HG02943 (cell line): ENCODE measurements at regions not wholly inside any gene's neighbourhood (a gene's known extent, or its start where the extent isn't known, plus 50 kb on each side); places are given as distances from the start of the nearest gene placed in this dataset.

ENCODE experiments used
- ATAC-seq: cut with Tn5 transposase; IDR thresholded peaks from one replicate; pipeline ENCODE4 v1.9.1; 2021; ENCODE audit warnings: mild to moderate bottlenecking, low read depth, moderate library complexity; ENCODE audit not compliant: unreplicated experiment

DNA sequence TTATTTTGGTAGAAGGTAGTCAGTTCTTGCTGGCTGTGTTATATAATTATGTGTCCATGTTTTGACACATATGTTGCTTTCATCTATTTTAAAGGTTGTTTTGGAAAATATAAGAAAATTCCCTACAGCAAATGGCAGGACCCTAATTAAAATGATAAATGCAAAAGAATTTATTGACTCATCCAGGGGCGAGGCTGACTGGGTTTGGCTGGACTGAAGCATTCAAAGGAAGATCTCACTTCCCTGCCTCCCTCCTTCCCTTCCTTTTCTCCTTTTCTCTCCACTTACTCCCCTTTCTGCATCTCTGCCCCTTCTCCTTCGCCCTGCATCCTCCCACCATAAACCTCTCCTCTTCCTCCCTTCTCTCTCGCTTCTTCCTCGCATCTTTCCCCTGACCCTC lies 129.6 kb downstream of the SNAPC1 start:
- ATAC-seq = no peak

GRCh38 chr14:61893371-61893940 lies 131.2 kb downstream of the SNAPC1 start:
- ATAC-seq = no peak

DNA sequence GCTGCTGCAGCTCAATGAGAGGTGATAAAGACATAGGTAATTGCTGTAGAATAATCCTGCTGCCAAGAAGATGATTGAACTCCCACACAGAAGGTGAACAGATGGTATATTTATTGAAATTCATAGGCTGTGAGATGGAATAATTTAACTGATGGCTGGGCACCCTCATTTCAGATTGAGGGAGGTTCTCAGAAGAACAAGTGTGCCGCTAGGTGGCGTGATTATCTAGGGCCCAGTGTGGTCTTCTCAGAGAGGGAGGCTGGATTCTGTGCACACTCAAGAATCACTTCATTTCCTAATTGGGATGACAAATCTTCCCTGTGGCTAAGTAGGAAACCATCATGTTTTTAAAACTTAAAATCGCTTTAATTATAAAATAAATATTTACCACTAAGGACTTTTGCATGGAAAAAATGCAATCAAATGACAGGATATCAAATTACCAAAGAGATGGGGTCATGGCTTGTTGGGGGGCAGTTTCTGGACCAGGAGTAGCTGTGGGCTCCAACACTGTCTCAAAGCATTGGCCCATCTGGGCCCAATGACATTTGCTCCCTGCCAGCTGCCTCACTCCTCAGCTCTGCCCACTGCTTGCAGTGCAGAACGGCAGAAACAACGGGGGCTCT lies 132.3 kb downstream of the SNAPC1 start:
- ATAC-seq = no peak

DNA sequence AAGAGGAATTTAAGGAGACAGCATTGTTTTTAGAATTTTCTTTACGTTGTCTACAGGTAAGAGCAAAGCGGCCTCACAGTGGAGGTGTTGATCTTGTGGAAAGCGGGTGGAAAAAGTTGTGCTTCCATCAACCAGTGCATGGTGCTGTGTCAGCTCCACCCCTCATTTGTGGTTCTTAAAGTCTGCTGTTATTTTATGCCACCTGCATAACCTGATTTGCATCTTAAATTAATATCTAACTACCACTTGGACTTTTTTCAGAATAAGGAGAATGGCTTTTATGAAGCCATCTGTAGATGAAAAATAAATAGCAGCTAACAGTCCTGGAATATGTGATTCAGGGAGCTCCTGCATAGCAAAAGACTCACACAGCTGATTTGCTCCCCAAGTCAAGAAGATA lies 135.1 kb downstream of the SNAPC1 start:
- ATAC-seq = no peak

DNA sequence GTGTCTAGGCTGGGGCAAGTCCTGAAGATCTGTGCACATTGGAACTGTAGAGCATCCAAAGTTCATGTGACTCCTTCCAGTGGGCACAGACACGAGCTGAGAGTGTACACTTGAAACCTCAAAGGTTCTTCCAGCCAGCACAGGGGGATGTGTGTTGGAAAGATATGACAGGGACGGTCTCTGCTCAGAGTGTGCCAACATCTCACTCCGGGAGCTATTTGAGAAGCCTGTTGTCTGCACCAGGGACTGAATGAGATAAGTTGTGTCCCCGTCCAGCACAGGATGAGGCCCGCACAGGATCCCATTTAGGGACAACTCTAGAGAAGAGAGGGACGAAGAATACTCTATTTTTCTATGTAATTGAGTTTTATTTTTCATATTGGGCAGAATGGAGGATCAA lies 136.3 kb downstream of the SNAPC1 start:
- ATAC-seq = no peak

GRCh38 chr14:61899497-61899896 lies 137.3 kb downstream of the SNAPC1 start:
- no peak for ATAC-seq

DNA sequence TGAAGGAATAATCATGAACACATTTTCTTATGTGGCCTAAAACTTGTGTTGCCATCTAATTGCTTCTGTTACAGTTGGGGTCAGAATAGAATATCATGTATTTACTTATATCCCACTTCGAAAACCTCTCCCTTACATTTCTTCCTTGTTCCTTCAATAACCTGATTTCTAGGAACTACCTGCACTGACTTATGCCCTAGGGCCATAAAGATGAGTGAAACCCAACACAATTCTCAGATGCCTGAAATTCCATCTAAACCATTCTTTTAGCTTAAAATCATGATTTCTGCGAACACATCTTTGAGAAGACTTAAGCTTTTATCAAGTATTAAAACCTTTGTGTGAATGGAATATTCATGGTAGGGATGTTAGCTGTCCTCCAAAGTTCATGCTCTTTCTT lies 142.7 kb downstream of the SNAPC1 start:
- ATAC-seq = no peak

GRCh38 chr14:61911574-61911973 lies 149.4 kb downstream of the SNAPC1 start:
- ATAC-seq = no peak

DNA sequence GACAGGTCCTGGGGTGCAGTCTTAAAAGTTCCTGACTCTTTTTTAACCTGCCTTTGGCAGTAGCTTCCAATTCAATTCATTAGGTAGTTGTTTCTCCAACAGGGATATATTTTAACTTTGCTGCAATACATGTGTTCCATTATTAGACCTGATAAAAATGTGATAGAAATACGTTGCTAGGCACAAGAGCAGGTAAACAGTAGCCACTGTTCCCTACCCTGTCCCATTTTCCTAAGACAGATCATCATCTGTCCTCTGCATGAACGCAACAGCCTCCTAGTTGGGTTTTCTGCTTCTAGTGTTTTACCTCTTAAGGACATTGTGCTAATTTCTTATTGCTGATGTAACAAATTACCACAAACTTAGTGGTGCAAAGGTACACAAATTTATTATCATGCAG lies 156.8 kb downstream of the SNAPC1 start:
- ATAC-seq = no peak

DNA sequence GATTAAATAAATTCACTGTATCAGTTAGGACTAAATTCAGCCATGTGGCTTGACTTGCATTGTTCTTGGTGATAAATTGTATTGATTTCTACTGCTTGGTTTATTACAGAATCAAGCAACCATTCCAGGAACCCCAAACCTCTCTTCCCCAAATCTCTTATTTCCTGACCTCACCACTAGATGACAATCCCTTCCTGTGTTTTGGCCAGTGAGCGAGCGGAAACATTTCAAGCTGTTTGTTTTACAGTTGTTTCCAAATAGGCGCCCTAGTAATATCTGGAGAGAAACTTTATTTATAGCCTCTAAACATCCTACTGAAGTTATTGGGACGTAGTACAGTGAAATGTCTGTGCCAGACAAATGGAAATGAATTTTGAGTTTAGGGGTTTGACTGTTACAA lies 161.1 kb downstream of the SNAPC1 start:
- no peak for ATAC-seq

GRCh38 chr14:61925043-61925442 lies 162.8 kb downstream of the SNAPC1 start:
- no peak for ATAC-seq

DNA sequence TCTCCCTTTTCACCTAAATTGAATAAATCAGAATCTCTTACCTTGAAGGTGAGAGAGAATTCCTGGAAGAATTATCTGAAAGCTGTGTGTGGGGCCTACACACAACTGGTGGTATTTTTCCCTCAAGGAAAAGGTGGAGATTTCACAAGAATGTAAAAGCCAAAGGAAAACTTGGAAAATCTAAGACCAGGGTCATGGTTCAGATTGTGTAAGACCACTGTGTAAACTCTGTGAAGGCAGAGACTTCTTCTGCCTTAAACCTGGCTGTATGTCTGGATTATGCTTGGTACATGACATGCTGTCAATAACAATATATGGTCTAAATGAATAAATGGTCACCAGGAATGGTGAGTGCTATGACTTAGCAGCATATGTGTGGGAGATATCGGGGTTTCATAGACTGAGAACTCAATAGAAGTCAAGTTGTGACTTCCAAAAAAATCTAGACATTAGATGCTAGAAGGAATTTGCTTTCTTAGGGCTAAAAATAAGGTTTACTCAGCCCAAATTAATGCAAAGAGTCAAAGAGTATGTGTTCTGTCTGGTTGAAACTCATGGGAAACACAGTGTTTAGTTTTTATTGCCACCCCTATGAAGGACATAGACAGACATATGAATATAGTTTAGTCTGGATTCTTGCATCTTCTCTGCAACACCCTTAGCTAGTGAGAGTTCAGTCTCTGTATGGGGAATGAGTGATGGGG lies 163.7 kb downstream of the SNAPC1 start:
- ATAC-seq = no peak

- no peak for ATAC-seq
Observed at GRCh38 chr14:61927060-61927459, 164.8 kb downstream of the SNAPC1 start.

GRCh38 chr14:61927520-61927919 lies 165.3 kb downstream of the SNAPC1 start:
- ATAC-seq = no peak

GRCh38 chr14:61928300-61928699 lies 166.1 kb downstream of the SNAPC1 start:
- no peak for ATAC-seq

- ATAC-seq = no peak
Observed at GRCh38 chr14:61928701-61929100, 166.5 kb downstream of the SNAPC1 start.

GRCh38 chr14:61929651-61930050 lies 167.4 kb downstream of the SNAPC1 start:
- ATAC-seq = no peak

DNA sequence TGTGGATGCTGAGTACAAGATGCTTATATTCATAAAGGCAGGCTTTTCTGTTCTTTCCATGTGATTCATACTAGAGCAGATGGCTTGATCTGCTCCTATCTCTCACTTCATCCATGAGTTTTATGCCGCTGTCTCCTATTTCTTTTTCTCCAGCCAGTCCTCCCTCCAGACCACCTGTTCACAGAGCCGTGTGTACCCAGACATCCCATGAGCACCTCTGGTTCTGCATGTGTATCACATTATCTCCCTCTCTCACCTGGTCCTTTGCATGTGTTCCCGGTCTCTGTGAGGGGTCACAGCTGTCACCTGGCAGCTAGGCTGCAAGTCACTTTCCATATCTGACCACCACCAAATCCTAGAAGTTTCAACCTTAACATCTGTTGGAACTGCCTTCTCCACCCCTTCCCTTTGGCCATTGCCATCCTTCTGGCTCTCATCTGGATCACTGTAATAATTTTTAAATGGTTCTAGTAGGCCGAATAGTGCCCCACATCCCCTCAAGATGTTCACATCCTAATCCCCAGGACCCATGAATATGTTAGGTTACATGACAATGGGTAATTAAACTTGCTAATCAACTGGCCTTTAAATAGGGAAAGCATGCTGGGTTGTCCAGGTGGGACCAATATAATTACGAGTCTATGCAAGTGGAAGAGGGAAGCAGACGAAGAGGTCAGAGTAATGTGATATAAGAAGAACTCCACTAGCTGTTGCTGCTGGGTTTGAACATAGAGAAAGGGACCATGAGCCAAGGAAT lies 168.1 kb downstream of the SNAPC1 start:
- no peak for ATAC-seq

GRCh38 chr14:61932974-61933373 lies 170.8 kb downstream of the SNAPC1 start:
- no peak for ATAC-seq

DNA sequence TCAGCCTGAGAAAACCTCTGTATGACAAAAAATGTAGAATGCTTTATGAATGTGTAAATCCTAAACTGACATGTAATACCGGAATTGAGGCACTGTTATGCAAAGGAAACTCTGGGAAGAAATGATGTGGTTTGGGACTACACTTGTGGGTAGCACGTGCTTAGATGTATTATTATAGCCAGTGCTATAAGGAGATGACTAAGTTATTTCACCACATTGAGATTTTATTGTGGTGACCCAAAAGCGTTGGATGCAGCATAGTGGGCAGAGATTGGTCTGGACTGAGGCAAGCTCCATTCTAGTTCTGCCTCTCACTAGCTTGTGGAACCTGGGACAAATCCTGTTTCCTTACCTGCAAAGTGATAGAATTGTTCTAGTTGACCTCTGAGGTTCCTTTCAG lies 172.2 kb downstream of the SNAPC1 start:
- no peak for ATAC-seq

DNA sequence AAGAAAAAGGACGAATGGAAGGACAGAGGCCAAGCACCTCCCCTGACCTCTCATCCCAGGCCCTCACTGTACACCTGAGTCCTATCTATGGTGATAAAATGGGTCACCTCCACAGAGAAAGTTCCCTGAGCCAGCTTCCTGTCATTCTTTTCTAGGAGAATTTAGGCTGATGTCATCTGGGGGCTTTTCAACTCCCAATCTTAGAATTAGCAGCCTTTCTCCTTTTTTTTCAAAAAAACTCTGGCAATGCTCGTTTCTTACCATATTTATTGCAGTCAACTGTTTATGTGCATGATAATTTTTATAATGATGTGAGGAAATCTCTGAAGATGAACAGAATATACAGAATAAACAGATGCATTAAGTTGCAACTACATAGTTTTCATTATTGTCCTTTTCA lies 177.6 kb downstream of the SNAPC1 start:
- ATAC-seq = no peak
